ENCODE measurements at regions not wholly inside any gene's neighbourhood (a gene's known extent, or its start where the extent isn't known, plus 50 kb on each side); places are given as distances from the start of the nearest gene placed in this dataset.

DNA sequence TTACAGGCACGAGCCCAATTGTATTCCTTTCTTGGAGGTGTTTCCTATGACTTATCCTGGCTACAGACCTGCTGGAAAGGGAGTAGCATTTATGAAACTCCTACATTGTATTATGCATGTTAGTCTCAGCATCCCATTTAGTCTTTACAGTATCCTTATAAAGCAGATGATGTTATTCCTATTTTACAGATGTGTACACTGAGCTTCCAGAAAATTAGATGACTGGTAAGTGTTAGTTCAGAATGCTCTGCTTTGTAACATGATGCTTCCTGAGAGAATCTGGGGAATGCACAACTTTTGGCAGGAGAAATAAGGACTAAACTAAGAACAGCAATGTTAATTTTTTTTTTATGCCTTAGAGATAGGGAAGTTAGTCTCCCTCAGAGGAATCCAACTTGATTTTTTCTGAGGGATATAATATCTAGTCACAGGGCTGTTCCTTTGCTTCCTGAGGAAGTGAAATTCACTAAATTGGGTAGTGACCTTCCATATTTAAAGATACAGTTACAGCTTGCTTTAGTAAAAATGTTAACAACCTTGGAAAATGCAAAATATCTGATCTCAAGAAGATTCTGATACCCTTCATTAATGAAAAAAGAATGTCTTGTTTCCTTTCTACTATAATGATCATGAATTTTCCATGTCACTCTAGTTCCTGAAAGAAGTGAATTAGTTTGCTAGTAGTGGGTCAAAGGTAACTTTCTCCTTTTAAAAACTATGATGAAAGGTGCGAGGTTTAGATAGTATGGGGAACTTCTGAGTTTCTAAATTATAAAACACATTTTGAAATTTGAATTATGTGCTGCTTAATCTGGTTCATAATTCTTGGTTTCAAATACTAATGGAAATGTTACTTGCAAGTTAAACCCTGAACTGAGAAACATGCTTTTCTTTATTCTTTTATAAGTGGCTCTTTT is 194.0 kb upstream of the PRPS1L1 start:
- no peak for TF ChIP-seq POLR2AphosphoS5 (IDR thresholded peaks at IDR 0.05; ENCODE audit: low read depth, low read length)
- no peak for TF ChIP-seq REST (IDR thresholded peaks at IDR 0.05; ENCODE audit: insufficient read depth in 1 of 2, low read depth in 2 of 2, low read length in 2 of 2)
- TF ChIP-seq SIN3A (IDR thresholded peaks at IDR 0.05; ENCODE audit: borderline replicate concordance, insufficient read depth, low read length), result no peak
- no peak for TF ChIP-seq TAF1 (IDR thresholded peaks at IDR 0.05; ENCODE audit: borderline replicate concordance, insufficient read depth, low read length)
- TF ChIP-seq FOXP2 (optimal IDR thresholded peaks at IDR 0.05; ENCODE audit: borderline replicate concordance, extremely low read depth, extremely low read length, insufficient read depth), result no peak

DNA sequence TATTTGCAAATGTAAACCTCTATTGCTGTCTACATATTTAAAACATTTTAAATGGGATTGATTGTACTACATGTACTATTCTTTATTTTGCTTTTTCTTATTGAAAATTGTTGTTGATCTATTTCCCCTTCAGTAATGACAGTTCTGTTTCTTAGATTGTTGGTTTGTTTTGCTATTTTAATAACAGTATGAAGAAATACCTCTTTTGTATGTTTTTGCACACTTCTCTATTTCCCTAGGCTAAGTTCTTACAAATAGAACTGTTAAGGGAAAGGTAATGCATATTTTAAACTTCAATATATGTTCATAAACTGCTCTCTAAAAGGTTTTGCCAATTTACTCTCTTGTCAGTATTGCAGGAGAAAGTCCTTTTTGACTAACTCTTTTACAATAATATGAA is 195.0 kb upstream of the PRPS1L1 start:
- TF ChIP-seq SIN3A (IDR thresholded peaks at IDR 0.05; ENCODE audit: borderline replicate concordance, insufficient read depth, low read length), result no peak
- no peak for TF ChIP-seq REST (IDR thresholded peaks at IDR 0.05; ENCODE audit: insufficient read depth in 1 of 2, low read depth in 2 of 2, low read length in 2 of 2)
- TF ChIP-seq POLR2AphosphoS5 (IDR thresholded peaks at IDR 0.05; ENCODE audit: low read depth, low read length), result no peak
- TF ChIP-seq TAF1 (IDR thresholded peaks at IDR 0.05; ENCODE audit: borderline replicate concordance, insufficient read depth, low read length), result no peak
- TF ChIP-seq FOXP2 (optimal IDR thresholded peaks at IDR 0.05; ENCODE audit: borderline replicate concordance, extremely low read depth, extremely low read length, insufficient read depth), result no peak

DNA sequence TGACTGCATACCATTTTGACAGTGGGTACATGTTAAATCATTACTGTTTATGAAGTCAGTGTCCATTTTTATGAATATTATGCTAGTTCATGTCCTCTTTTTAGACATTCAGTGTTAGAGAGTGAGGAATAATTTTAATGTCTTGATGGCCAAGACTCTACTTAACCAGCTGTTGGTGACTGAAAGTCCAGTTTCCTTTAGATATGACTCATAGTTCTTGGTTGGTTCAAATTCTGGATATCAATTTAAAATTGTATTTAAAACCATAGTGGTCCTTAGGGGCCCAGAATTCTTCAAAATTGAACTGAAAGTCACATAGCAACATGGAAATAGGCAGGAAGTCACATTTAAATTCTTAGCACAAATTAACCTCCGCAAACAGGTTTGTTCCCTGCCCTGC is 196.5 kb upstream of the PRPS1L1 start:
- TF ChIP-seq TAF1 (IDR thresholded peaks at IDR 0.05; ENCODE audit: borderline replicate concordance, insufficient read depth, low read length) (no peak), SIN3A (IDR thresholded peaks at IDR 0.05; ENCODE audit: borderline replicate concordance, insufficient read depth, low read length) (no peak), FOXP2 (optimal IDR thresholded peaks at IDR 0.05; ENCODE audit: borderline replicate concordance, extremely low read depth, extremely low read length, insufficient read depth) (no peak), POLR2AphosphoS5 (IDR thresholded peaks at IDR 0.05; ENCODE audit: low read depth, low read length) (no peak), REST (IDR thresholded peaks at IDR 0.05; ENCODE audit: insufficient read depth in 1 of 2, low read depth in 2 of 2, low read length in 2 of 2) (no peak)

- no peak for TF ChIP-seq POLR2AphosphoS5 (IDR thresholded peaks at IDR 0.05; ENCODE audit: low read depth, low read length)
- no peak for TF ChIP-seq TAF1 (IDR thresholded peaks at IDR 0.05; ENCODE audit: borderline replicate concordance, insufficient read depth, low read length)
- no peak for TF ChIP-seq SIN3A (IDR thresholded peaks at IDR 0.05; ENCODE audit: borderline replicate concordance, insufficient read depth, low read length)
- TF ChIP-seq FOXP2 (optimal IDR thresholded peaks at IDR 0.05; ENCODE audit: borderline replicate concordance, extremely low read depth, extremely low read length, insufficient read depth), result no peak
- TF ChIP-seq REST (IDR thresholded peaks at IDR 0.05; ENCODE audit: insufficient read depth in 1 of 2, low read depth in 2 of 2, low read length in 2 of 2), result no peak
Observed at GRCh38 chr7:18225067-18225466, 197.4 kb upstream of the PRPS1L1 start.

All from PFSK-1 (cell line).